ENCODE measurements at regions not wholly inside any gene's neighbourhood (a gene's known extent, or its start where the extent isn't known, plus 50 kb on each side); places are given as distances from the start of the nearest gene placed in this dataset.
"Not testable (repeated sequence)": the region's sequence is repeated elsewhere in the genome, so short reads cannot be mapped to it uniquely, and the experiment has no call there.

- intact Hi-C loops (cut with DNase I; ENCODE audit: low total_unique reads): no loop called here
- Histone ChIP-seq H3K9me3 (no peaks in the 10 kb centered on the region), H3K36me3 (no peaks in the 10 kb centered on the region), H3K4me1 (no peaks in the 10 kb centered on the region), H3K27ac (no peak overlapping the region), H3K4me3 (no peak overlapping the region), H3K27me3 (no peaks in the 10 kb centered on the region)
- no peak for DNase-seq
- TF ChIP-seq POLR2A (IDR thresholded peaks at IDR 0.05): no peak
- no peak for TF ChIP-seq CTCF (IDR thresholded peaks at IDR 0.05)
Measured at GRCh38 chr16:5186381-5186903, 88.8 kb upstream of the EEF2KMT start.

GRCh38 chr16:5176505-5176904, 78.9 kb upstream of the EEF2KMT start:
- Histone ChIP-seq H3K36me3 (no peaks in the 10 kb centered on the region), H3K4me3 (no peak overlapping the region), H3K9me3 (no peaks in the 10 kb centered on the region), H3K4me1 (no peaks in the 10 kb centered on the region), H3K27me3 (no peaks in the 10 kb centered on the region), H3K27ac (no peak overlapping the region)
- intact Hi-C loops (cut with DNase I; ENCODE audit: low total_unique reads): no loop called here
- no peak for DNase-seq
- TF ChIP-seq CTCF (IDR thresholded peaks at IDR 0.05) (no peak), POLR2A (IDR thresholded peaks at IDR 0.05) (no peak)

GRCh38 chr16:5175266-5175665, 77.7 kb upstream of the EEF2KMT start:
- intact Hi-C loops (cut with DNase I; ENCODE audit: low total_unique reads): no loop called here
- Histone ChIP-seq H3K9me3 (no peaks in the 10 kb centered on the region), H3K27me3 (no peaks in the 10 kb centered on the region), H3K36me3 (no peaks in the 10 kb centered on the region), H3K4me3 (no peak overlapping the region), H3K4me1 (no peaks in the 10 kb centered on the region), H3K27ac (no peak overlapping the region)
- TF ChIP-seq CTCF (IDR thresholded peaks at IDR 0.05) (no peak), POLR2A (IDR thresholded peaks at IDR 0.05) (no peak)
- DNase-seq: no peak

- no peaks in the 10 kb centered on the region for H3K4me1 ChIP-seq
- TF ChIP-seq POLR2A (IDR thresholded peaks at IDR 0.05) (no peak), CTCF (IDR thresholded peaks at IDR 0.05) (no peak)
- no peak for DNase-seq
- H3K27ac ChIP-seq: no peak overlapping the region
- no peaks in the 10 kb centered on the region for H3K9me3 ChIP-seq
- no peaks in the 10 kb centered on the region for H3K36me3 ChIP-seq
- no peak overlapping the region for H3K4me3 ChIP-seq
- intact Hi-C loops (cut with DNase I; ENCODE audit: low total_unique reads): no loop called here
- H3K27me3 ChIP-seq: no peaks in the 10 kb centered on the region
Measured at GRCh38 chr16:5166486-5166885, 68.9 kb upstream of the EEF2KMT start.

GRCh38 chr16:5165429-5165828, 67.8 kb upstream of the EEF2KMT start:
- H3K27me3 ChIP-seq; intact Hi-C loops (cut with DNase I; ENCODE audit: low total_unique reads); H3K4me3 ChIP-seq; H3K27ac ChIP-seq; DNase-seq; H3K9me3 ChIP-seq; H3K36me3 ChIP-seq; H3K4me1 ChIP-seq: not testable (repeated sequence)

GRCh38 chr16:5162801-5163200, 65.2 kb upstream of the EEF2KMT start:
- intact Hi-C loops (cut with DNase I; ENCODE audit: low total_unique reads): not testable (repeated sequence)

GRCh38 chr16:5161888-5162287, 64.3 kb upstream of the EEF2KMT start:
- H3K27me3 ChIP-seq; H3K27ac ChIP-seq; intact Hi-C loops (cut with DNase I; ENCODE audit: low total_unique reads); H3K4me1 ChIP-seq; H3K4me3 ChIP-seq; H3K9me3 ChIP-seq; DNase-seq; H3K36me3 ChIP-seq: not testable (repeated sequence)

More at GRCh38 chr16:5162801-5163200, 65.2 kb upstream of the EEF2KMT start:
- H3K9me3 ChIP-seq, H3K36me3 ChIP-seq, DNase-seq, H3K27ac ChIP-seq, H3K4me3 ChIP-seq, H3K27me3 ChIP-seq, H3K4me1 ChIP-seq: not testable (repeated sequence)

GRCh38 chr16:5160010-5160409, 62.4 kb upstream of the EEF2KMT start:
- H3K4me3 ChIP-seq; H3K27me3 ChIP-seq; H3K4me1 ChIP-seq; intact Hi-C loops (cut with DNase I; ENCODE audit: low total_unique reads); H3K27ac ChIP-seq; H3K9me3 ChIP-seq; H3K36me3 ChIP-seq; DNase-seq: not testable (repeated sequence)

GRCh38 chr16:5159537-5159936, 61.9 kb upstream of the EEF2KMT start:
- intact Hi-C loops (cut with DNase I; ENCODE audit: low total_unique reads); H3K4me3 ChIP-seq; H3K27ac ChIP-seq; H3K9me3 ChIP-seq; H3K36me3 ChIP-seq; DNase-seq; H3K27me3 ChIP-seq; H3K4me1 ChIP-seq: not testable (repeated sequence)

Data from uterus (tissue), 3 donors.